NCI-H345 treated with DMSO at 0.1 percent for 48 hours (cell line): ENCODE measurements at regions not wholly inside any gene's neighbourhood (a gene's known extent, or its start where the extent isn't known, plus 50 kb on each side); places are given as distances from the start of the nearest gene placed in this dataset.
A peak's percentile ranks its signal among the peaks of the same experiment; 100 is the strongest.

Experiments used
- DNase-seq: peaks from one replicate; lab custom pipeline; 2025; ENCODE audit not compliant: unreplicated experiment; lab: John Stamatoyannopoulos, UW

DNA sequence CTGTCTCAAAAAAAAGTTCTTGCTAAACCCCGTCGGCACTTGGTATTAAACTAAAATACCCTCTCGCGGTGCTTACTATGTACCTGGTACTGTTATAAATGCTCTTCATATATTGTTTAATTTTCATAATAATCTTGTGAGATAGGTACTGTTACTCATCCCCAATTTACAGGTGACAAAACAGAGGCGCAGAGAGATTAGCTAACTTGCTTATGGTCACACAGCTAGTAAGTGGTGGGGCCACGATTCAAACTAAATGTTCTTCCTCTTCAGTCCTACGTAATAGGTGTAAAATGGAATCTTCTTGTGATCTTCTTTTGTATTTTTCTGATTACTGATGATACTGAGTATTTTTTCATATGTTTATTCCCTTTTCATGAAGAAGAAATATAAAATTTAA is 51.3 kb downstream of the TET3 start:
- DNase-seq, result no peak

DNA sequence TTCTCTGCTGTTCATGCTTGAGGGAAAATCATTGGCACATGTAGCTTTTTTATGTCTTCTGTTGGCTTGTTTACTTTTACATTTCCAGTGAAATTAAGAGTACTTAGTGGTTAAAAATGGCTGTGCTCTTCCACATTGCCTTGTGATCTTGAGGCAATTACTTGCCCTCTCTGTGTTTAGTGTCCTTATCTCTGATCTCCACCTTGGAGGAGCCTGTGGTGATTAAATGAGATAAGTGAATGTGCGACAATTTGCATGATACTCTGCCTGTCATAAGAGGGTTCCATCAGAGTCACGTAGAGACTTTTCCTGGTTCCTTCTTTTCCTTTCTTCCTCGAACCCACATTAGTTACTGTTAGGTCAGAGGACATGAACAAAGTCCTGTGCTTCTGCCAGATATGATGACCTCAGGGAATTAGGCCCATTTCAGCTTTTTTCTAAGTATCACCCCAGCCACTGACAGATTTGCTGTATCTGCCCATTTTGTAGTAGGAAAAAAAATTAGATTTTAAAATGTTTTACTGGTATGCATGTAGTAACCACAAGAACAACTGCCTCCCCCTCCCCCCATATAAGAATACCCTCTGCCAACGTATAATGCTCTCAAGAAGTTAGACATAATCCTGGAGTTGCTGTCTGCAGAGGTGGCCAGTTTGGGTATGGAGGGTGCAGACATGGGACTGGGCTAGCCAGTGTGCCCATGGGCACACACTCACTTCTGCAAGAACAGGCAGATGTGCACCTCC is 51.9 kb downstream of the TET3 start:
- no peak for DNase-seq

DNA sequence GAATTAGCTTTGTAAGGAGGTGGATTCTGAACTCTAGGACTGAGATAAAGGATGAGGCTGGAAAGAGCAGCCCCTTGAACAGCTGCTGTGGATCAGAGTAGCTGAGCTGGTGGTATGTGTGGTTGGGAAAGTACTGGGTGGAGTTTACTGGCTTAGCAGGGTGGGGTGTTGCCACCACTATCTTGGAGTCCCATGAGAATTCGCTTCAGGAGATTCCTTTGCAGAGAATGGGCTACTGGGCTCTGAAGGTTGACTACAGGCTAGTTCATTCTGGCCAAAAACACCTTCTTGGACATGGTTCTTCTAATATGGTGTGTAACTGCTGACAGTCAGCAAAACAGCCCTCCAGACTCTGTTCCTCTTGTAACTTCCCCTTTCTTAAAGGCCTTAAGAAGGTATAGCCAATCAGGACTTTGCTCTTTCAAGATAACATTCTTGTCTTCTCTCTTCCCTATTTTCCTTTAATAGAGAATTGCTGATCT is 52.7 kb downstream of the TET3 start:
- DNase-seq, result no peak

GRCh38 chr2:74039611-74040010 is 54.9 kb downstream of the TET3 start:
- DNase-seq, result no peak

DNA sequence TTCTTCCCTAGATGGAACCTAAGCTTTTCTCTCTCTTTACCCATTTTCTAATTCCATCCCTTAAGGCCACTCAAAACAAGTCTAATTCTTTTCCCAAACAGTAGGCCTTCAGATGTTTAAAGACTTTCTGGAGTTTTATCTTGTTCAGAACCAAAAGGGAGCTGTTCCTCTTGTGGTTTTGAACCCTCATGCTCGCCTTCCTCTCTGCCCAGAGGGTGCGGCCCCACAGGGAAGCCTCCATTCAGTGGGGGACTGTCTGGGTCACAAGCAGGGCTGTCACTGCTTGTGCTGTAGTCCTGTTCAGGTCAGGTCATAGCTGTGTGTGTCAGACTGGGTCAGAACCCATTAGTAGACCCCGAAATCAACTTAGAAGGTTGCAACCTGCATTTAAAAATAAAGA is 56.5 kb downstream of the TET3 start:
- DNase-seq, result no peak

GRCh38 chr2:74041726-74042125 is 57.0 kb downstream of the TET3 start:
- DNase-seq, result no peak

DNA sequence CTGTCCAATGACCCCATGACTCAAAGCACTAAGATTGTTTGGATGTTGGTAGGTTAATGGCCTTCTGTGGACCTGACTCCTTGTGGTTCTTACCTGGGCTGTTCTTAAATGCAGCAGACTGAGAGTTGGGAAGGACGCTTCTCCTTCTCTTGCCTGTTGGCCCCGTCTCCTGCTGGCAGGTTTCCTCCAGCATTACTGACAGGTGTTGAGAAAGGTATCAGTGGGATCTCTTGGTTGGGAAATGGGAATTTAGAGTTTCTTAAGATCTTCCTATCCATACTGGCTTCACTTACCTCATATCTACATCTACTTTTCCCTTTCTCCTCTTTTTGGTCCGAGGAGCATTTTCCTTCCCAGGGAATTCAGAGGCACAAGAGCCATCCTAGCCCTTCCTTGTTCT is 57.9 kb downstream of the TET3 start:
- no peak for DNase-seq

DNA sequence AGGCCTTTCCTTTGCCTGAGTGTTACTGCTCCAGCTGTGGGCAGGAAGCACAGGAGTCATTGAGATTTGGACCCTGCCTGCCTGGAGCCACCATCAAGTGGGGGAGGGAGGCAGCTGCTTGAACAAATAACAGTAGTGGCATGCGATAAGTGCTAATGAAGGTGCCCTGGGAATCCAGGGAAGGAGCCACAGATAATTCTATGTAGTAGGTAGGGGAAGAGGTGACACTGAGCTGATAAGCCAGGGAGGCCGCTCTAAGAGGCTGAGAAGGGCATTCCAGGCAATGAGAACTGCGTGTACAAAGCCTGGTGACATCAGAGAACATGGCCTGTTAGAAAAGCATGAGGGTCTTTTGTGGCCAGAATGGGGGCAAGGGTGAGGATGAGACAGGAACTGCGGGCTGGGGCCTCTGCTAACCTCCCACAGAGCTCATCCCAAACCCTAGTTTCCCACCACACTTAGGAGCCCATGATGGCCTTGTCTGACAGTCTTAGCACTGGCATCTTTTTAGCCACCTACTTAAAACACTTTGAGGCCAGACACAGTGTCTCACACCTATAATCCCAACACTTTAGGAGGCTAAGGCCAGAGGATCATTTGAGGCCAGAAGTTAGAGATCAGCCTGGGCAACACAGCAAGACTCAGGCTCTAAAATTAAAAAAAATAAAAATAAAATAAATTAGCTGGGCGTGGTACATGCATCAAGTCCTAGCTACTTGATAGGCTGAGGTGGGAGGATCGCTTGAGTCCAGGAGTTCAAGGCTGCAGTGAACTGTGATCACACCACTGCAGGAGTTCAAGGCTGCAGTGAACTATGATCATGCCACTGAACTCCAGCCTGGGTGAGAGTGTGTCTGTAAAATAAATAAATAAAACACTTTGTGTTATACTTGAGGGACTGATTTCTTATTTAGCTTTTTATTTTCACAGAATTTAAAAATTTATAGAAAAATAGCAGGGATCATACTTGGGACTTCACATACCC is 58.9 kb downstream of the TET3 start:
- no peak for DNase-seq

DNA sequence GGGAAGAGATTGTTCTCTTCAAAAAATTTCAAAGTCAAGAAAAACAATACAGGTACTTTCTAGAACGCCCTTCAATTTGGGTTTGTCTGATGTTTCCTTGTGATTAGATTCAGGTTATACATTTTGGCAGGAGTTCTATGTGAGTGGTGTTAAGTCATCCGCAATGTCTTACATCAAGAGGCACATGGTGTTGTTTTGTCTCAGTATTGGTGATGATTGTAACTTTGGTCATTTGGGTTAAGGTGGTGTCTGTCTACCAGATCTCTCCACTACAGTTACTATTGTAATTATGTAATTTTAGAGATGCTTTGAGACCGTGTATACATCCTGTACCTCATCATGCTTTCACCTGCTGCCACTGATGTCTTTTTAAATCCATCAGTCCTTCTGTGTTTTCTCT is 60.3 kb downstream of the TET3 start:
- DNase-seq, result no peak

DNA sequence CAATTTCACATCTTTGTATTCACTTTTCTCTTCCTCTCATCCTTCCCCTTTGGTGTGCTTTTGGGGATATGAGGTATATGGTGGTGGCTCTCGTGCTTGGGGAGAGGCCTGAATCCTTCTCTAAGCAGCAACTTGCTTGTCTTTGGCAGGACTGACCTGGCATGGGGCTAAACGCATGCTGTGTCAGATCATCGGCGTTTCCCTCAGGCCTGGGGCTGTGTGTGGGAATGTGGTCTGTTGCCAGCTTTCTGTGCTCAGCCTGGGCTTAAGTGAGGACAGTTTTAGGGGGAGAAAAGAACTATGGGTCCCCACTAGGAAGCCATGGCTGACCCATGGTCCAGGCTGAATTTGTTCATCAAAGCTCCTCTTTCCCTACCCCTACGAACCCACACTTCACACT is 60.7 kb downstream of the TET3 start:
- no peak for DNase-seq

GRCh38 chr2:74046441-74046840 is 61.7 kb downstream of the TET3 start:
- DNase-seq, result no peak

DNA sequence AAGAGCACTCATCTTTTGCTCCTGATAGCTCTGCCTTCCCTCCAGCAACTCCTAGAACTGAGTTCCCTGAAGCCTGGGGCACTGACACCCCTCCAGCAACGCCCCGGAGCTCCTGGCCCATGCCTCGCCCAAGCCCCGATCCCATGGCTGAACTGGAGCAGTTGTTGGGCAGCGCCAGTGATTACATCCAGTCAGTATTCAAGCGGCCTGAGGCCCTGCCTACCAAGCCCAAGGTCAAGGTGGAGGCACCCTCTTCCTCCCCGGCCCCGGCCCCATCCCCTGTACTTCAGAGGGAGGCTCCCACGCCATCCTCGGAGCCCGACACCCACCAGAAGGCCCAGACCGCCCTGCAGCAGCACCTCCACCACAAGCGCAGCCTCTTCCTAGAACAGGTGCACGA is 62.4 kb downstream of the TET3 start:
- no peak for DNase-seq

GRCh38 chr2:74048147-74048546 is 63.4 kb downstream of the TET3 start:
- DNase-seq, result no peak

DNA sequence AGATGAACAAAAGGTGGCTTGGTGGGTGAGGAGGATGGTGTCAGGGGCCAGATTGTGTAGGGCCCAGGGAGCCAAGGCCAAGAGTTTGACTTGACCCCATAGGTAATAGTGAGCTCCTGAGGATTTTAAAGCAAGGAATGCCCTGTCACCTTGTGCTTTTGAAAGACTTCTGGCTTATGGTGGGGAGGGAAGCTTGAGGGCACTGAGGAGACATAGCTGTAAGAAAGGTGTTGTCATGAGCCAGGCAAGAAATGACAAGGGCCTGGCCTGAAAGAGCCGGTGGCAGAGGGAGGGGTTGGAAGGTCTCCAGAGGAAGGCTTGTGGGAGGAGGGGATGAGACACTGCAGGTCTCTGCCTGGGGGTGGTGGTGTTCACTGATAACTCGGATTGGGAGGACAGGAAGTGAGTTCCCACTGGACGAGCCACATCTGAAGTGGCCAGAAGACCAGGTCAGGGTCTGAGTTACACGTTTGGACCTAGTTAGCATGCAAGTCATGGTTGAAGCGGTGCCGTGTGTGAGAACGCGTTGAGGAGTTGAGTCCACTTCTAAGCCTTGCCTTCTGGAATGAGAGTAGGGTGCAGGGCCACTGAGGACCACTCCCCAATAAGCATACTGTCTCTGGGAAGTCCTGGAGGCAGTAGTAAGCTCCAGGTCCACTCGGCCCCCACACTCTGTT is 64.3 kb downstream of the TET3 start:
- DNase-seq, result no peak

- no peak for DNase-seq
Measured at GRCh38 chr2:74050151-74050550, 65.4 kb downstream of the TET3 start.

DNA sequence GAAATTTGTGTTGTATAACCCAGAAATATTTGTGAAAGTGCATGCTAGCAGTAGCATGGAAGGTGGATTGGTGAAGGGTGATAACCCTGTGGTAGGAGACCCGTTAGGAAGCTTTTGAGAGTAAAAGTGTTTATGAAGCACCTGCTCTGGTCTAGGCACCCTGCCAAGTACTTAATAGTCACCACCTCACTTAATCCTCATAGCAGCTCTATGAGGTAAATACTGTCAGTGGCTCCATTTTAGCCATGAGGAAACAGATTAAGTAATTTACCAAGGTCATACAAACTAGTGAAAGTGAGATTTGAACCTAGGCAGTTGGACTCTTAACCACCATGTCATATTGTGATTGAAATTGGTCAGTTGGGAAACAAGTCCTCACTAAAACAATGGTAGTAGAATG is 66.8 kb downstream of the TET3 start:
- DNase-seq, result peak; percentile 2

DNA sequence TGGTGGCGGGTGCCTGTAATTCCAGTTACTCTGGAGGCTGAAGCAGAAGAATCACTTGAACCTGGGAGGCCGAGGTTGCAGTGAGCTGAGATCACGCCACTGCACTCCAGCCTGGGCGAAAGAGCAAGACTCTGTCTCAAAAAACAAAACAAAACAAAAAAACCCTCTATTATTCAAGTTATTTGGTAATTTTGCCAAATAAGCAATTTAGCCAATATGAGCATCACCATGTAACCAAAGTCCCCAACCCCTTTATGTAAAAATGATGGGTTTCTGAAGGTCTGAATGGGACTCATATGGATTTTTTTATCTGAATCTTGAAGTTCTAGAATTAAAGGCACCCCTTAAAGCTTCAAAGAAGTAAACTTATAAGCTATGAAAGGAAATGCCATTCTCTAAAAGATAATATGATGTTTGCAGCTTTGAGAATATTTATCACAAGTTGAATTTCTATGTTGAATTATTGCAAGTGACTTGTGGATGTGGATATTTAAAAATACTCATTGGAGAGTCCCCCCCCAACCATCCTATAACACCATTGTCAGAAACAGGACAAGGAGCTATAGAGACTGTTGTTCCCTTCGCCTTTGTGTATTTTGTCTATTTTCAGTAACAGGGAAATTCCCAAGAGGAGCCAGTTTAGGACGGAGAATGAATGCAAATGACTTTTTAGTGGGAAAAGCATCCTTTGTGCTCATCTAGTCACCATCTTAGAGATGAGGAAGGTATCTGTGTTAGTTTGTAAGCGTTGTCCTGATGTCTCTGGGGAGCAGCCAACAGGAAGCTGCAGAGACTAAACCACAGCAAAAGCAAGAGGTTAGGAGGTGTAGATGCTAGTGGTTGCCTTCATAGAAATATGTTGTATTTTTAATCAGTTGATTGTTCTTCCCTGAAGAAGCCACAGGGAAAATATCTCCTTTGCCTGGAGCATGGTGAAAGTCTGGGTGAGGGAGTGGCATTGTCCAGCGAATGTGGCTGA is 68.3 kb downstream of the TET3 start:
- no peak for DNase-seq

DNA sequence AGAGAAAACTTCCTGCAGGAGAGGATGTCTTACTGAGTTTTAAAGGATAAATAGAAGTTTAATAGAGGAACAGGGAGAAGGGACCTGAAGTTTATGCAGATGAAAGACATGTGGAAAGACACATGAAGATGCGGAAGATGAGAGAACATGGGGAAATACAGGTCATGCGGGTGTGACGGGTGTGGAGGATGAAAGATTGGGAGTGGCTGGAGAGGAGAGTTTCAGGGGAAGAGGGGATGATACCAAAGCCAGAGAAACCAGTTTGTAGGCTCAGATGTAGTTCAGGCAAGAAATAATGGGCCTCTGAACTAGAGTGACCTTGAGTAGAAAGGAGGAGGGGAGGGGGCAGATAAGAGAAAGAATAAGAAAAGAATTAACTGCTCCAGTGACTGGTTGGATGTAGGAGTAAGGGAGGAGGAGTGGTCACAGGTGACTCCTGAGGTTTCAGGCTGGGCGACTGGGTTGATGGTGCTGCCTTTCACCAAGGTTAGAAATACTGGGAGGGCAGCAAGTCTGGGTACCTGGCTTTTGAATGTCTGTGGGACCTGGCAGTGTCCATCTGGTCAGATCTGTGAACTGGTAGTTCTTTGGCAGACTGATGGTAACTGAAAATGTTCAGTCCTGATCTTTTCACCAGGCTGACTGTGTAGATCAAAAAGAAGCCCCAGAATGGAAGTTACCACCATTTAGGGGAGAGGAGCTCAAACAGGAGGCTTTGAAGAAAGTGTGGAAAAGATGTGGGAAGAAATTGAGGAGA is 69.4 kb downstream of the TET3 start:
- DNase-seq, result no peak

DNA sequence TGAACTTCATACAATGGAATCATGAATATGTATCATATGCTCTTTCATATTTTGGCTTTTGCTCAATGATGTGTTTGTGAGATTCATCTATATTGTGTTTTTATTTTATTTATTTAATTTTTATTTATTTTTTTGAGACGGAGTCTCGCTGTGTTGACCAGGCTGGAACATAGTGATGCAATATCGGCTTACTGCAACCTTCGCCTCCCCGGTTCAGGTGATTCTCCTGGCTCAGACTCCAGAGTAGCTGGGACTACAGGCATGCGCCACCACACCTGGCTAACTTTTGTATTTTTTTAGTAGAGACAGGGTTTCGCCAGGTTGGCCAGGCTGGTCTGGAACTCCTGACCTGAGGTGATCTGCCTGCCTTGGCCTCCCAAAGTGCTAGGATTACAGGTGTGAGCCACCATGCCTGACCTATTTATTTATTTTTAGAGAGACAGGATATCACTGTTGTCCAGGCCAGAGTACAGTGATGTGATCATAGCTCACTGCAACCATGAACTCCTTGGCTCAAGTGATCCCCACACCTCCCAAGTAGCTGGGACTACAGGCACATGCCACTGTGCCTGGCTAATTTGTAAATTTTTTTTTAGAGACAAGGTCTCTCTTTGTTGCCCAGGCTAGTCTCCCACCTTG is 74.5 kb downstream of the TET3 start:
- no peak for DNase-seq
